NCI-H1694 (cell line): ENCODE measurements at regions not wholly inside any gene's neighbourhood (a gene's known extent, or its start where the extent isn't known, plus 50 kb on each side); places are given as distances from the start of the nearest gene placed in this dataset.
A peak's percentile ranks its signal among the peaks of the same experiment; 100 is the strongest.
"Not testable (repeated sequence)": the region's sequence is repeated elsewhere in the genome, so short reads cannot be mapped to it uniquely, and the experiment has no call there.

ENCODE experiments used
- DNase-seq: peaks from one replicate; lab custom pipeline; 2025; lab: John Stamatoyannopoulos, UW

- no peak for DNase-seq
Measured at GRCh38 chr5:164300295-164300694, 794.9 kb downstream of the MAT2B start.

- DNase-seq = no peak
Measured at GRCh38 chr5:164301136-164301535, 795.7 kb downstream of the MAT2B start.

- DNase-seq = no peak
Measured at GRCh38 chr5:164301708-164302107, 796.3 kb downstream of the MAT2B start.

- no peak for DNase-seq
Measured at GRCh38 chr5:164302533-164303235, 797.3 kb downstream of the MAT2B start.

- no peak for DNase-seq
Measured at GRCh38 chr5:164303646-164304215, 798.3 kb downstream of the MAT2B start.

GRCh38 chr5:164306662-164307061 is 801.2 kb downstream of the MAT2B start:
- no peak for DNase-seq

GRCh38 chr5:164312801-164313200 is 807.4 kb downstream of the MAT2B start:
- no peak for DNase-seq

- no peak for DNase-seq
Measured at GRCh38 chr5:164317676-164318075, 812.3 kb downstream of the MAT2B start.

GRCh38 chr5:164319161-164319560 is 813.7 kb downstream of the MAT2B start:
- DNase-seq = no peak

- DNase-seq = no peak
Measured at GRCh38 chr5:164324239-164324638, 818.8 kb downstream of the MAT2B start.

- peak; percentile 3 for DNase-seq
Measured at GRCh38 chr5:164326219-164326618, 820.8 kb downstream of the MAT2B start.

- not testable (repeated sequence) for DNase-seq
Measured at GRCh38 chr5:164327166-164327565, 821.7 kb downstream of the MAT2B start.

GRCh38 chr5:164332349-164333196 is 827.2 kb downstream of the MAT2B start:
- no peak for DNase-seq

GRCh38 chr5:164335837-164336236 is 830.4 kb downstream of the MAT2B start:
- DNase-seq = no peak

GRCh38 chr5:164336276-164336675 is 830.9 kb downstream of the MAT2B start:
- DNase-seq = no peak

GRCh38 chr5:164336906-164337305 is 831.5 kb downstream of the MAT2B start:
- no peak for DNase-seq

- DNase-seq = no peak
Measured at GRCh38 chr5:164341056-164341619, 835.7 kb downstream of the MAT2B start.

- no peak for DNase-seq
Measured at GRCh38 chr5:164345173-164345849, 839.9 kb downstream of the MAT2B start.

GRCh38 chr5:164345853-164346252 is 840.4 kb downstream of the MAT2B start:
- no peak for DNase-seq

GRCh38 chr5:164346785-164347630 is 841.6 kb downstream of the MAT2B start:
- no peak for DNase-seq

- no peak for DNase-seq
Measured at GRCh38 chr5:164350236-164350635, 844.8 kb downstream of the MAT2B start.
